ENCODE measurements at regions not wholly inside any gene's neighbourhood (a gene's known extent, or its start where the extent isn't known, plus 50 kb on each side); places are given as distances from the start of the nearest gene placed in this dataset.

DNA sequence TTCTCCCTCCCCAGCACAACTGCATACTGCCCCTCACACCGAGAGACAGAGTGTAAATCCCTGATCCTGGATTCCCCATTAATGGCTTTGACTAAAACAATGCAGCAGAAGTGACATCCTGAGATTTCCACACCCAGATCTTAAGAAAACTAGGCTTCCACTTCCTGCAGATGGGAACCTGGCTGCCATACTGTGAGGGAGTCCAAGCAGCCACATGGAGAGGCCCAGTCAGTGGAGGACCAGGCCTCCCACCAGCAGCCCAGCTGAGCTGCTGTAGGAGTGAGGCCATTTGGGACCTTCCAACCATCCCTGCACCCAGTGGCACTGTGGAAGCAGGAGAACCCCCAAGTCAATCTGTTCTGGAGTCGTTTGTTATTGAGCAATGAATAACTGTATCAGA, 120.6 kb downstream of the CRYAA start:
- FAIRE-seq = no peak
- Histone ChIP-seq H3K56ac (replicated peaks; ENCODE audit: insufficient read length, low read depth, low read length) (no peak overlapping the region), H2BK120ac (replicated peaks; ENCODE audit: low read depth, low read length) (no peak overlapping the region), H3K4me2 (ENCODE audit: insufficient read depth in 1 of 2, low read depth in 2 of 2, low read length in 2 of 2) (no peak overlapping the region), H4K8ac (ENCODE audit: extremely low read depth, insufficient read depth, low read length) (no peak overlapping the region), H3K23ac (ENCODE audit: insufficient read length) (no peak overlapping the region), H3K79me1 (ENCODE audit: low read depth, low read length) (no peaks in the 10 kb centered on the region), H2BK20ac (ENCODE audit: low read length) (no peak overlapping the region), H3K18ac (ENCODE audit: extremely low read depth, low read length) (no peak overlapping the region), H2AFZ (ENCODE audit: low read length) (no peak overlapping the region), H2AK5ac (ENCODE audit: low read depth, low read length) (no peak overlapping the region), H3K14ac (ENCODE audit: insufficient read length) (no peak overlapping the region), H4K20me1 (replicated peaks in 1 of 2; ENCODE audit: control insufficient read depth in 1 of 2, insufficient read depth in 2 of 2, low read length in 2 of 2) (no peaks in the 10 kb centered on the region), H3K79me2 (ENCODE audit: control insufficient read depth in 1 of 2, insufficient read depth in 2 of 2, low read length in 2 of 2) (no peaks in the 10 kb centered on the region), H3K27me3 (replicated peaks in 1 of 4; ENCODE audit: control insufficient read depth in 3 of 4, extremely low read depth in 1 of 4, insufficient read depth in 3 of 4, low read length in 3 of 4) (no peaks in the 10 kb centered on the region), H2BK15ac (ENCODE audit: low read length) (no peak overlapping the region), H2BK12ac (ENCODE audit: low read depth, low read length) (no peak overlapping the region), H3K4me3 (ENCODE audit: extremely low read depth in 1 of 4, insufficient read depth in 2 of 4, low read depth in 3 of 4, low read length in 4 of 4) (no peak overlapping the region), H4K5ac (ENCODE audit: insufficient read length, low read depth, low read length) (no peak overlapping the region), H3K23me2 (ENCODE audit: low read depth, low read length) (no peaks in the 10 kb centered on the region), H4K91ac (replicated peaks; ENCODE audit: insufficient read length, low read length) (no peak overlapping the region), H3K4ac (replicated peaks; ENCODE audit: insufficient read length, low read depth, low read length) (no peak overlapping the region), H3K9ac (replicated peaks in 1 of 4; ENCODE audit: extremely low read depth in 1 of 4, low read depth in 3 of 4, low read length in 3 of 4) (no peak overlapping the region), H3K36me3 (ENCODE audit: control insufficient read depth in 2 of 4, insufficient read depth in 4 of 4, low read length in 3 of 4) (no peaks in the 10 kb centered on the region), H3K9me3 (ENCODE audit: insufficient read depth in 2 of 2, low read depth in 1 of 2, low read length in 1 of 2) (no peaks in the 10 kb centered on the region), H3K4me1 (replicated peaks in 1 of 4; ENCODE audit: control insufficient read depth in 3 of 4, insufficient read depth in 4 of 4, low read length in 3 of 4) (no peaks in the 10 kb centered on the region), H2BK5ac (ENCODE audit: low read depth, low read length) (no peak overlapping the region), H3K27ac (ENCODE audit: low read depth, low read length) (no peak overlapping the region)
- DNase-seq (ENCODE audit: low read depth in 1 of 2, low spot score in 2 of 2) = no peak
- no peak for TF ChIP-seq GTF2F1 (IDR thresholded peaks at IDR 0.05; ENCODE audit: borderline replicate concordance, low read depth, low read length)
- no peak for TF ChIP-seq KDM1A (IDR thresholded peaks at IDR 0.05; ENCODE audit: borderline replicate concordance, low read length)
- no peak for TF ChIP-seq TAF1 (IDR thresholded peaks at IDR 0.05; ENCODE audit: low read depth, low read length)
- no peak for TF ChIP-seq SUZ12 (IDR thresholded peaks at IDR 0.05; ENCODE audit: low read length)
- no peak for TF ChIP-seq HDAC2 (IDR thresholded peaks at IDR 0.05; ENCODE audit: borderline replicate concordance in 1 of 2, low read depth in 2 of 2, low read length in 2 of 2)
- TF ChIP-seq ASH2L (IDR thresholded peaks at IDR 0.05; ENCODE audit: low read length) = no peak
- TF ChIP-seq EZH2 (IDR thresholded peaks at IDR 0.05; ENCODE audit: low read depth, low read length, severe bottlenecking) = no peak
- POLR2A ChIA-PET (ENCODE audit: partially characterized antibody) = no interaction called here
- WGBS, 2 experiments (ENCODE audit: extremely low coverage in 1 of 2, insufficient coverage in 1 of 2, insufficient read length in 1 of 2, insufficient replicate concordance in 2 of 2, low coverage in 1 of 2, low lambda C conversion rate in 2 of 2, missing lambda C conversion rate in 1 of 2) = 84% methylated on average over 2 of the region's 2 CpGs; no CpG with 5 or more reads in 1 of the 2 experiments
- CTCF ChIA-PET (ENCODE audit: partially characterized antibody) = interaction anchor here (1.3 to 1.4 kb wide), 2 partner anchors 27 to 322 kb away, joined by 4 read pairs; no protein-coding TSS in a partner anchor

Data from H1 (cell line).